DMS53 treated with DMSO at 0.1 percent for 48 hours (cell line): ENCODE measurements at regions not wholly inside any gene's neighbourhood (a gene's known extent, or its start where the extent isn't known, plus 50 kb on each side); places are given as distances from the start of the nearest gene placed in this dataset.

Experiments
- DNase-seq: peaks from one replicate; lab custom pipeline; 2025; ENCODE audit not compliant: unreplicated experiment; lab: John Stamatoyannopoulos, UW

DNA sequence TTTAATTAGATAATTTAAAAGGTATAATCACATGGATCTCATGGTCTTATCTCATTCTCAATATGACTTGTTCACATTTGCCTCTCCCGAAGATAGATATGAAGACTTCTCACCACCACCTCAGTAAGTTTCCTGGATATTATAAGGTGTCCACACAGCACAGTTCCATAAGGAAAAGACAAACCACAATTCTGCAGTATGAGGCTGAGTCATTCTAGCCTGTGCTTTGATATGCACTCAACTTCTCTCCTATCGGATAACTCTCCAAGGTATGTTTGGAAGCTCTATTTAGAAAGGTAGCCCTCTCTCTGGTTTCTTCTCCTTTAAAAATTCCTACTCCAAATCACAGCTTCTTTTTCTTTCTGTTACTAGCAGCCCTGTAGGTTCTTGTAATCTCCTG, 612.8 kb downstream of the ZPLD1 start:
- no peak for DNase-seq

DNA sequence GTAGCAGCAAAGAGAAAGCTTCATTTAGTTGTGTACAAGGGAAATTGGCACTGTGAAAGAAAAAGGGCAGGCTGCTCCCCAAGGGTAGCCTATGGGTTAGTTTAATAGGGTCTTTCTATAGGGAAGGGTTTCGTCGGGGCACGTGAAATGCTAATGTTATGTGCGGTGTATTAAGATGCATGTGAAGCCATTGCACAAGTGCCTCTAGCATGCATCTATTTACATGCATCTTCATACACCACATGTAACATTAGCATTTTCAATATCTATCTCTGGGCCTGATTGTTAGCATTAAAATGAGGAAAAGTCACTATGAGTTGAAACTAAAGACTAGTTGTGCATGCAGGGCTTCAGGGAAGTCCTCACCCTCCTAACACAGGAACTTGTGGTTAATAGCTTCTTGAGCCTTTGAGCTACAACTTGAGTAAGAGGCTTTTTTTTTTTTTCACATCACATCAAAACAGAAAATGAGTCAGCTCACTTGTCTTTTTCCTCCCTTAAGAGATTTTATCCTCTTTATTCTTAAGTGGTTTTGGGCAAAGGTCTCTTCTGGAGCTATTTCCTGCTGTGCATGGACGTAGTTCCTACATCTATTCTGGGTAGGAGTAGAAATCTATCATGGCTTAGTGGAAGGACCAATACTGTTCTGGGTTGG, 613.4 kb downstream of the ZPLD1 start:
- DNase-seq = peak; percentile 29

DNA sequence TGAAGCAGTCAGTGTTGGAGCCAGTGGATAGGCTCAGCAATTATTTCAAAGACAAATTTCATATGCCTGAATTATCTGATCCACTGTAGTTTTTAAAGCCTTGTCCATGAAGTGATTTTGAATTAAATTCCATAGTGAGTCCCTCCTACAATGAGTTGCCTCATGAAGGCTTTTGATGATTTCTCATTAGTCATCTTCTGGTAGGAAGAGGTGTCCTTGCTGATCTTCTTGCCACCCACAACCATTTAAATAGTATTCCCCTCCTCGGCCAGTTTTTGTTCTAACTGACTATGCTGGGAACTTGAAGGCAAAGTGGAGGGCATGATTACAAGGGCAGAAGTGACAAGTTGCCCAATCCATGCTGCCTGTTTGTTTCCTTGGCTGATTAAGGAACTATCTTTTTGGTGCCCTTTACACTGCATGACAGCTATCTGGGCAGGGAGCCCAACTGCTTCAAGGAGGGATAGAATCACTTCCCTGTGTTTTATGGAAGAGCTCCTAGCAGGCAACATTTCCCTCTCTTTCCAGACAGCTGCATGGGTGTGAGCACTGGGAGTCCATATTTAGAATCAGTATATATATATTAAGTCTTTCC, 617.5 kb downstream of the ZPLD1 start:
- no peak for DNase-seq

DNA sequence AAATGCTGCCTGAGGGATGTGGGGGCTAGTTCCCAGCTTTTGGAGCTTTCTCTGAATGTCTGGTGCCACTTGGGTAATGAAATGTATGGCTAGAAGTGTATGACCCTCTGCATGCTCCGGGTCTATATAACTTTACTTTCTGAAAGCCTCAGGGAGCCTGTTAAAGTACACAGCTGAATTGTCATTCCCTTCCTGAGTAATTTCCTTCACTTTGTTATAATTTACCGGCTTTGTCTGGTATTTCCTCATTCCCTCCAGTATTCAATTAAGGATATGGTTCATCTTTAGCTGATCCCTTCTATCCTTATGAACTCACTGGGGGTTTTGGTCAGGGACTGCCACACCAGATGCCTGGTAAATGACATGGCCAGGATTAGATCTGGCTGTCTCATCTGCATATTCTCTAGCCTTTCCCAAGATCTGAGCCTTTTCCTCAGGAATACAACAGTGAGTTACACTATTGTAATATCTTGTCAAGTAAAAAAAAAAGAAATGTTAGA, 620.3 kb downstream of the ZPLD1 start:
- DNase-seq = no peak

DNA sequence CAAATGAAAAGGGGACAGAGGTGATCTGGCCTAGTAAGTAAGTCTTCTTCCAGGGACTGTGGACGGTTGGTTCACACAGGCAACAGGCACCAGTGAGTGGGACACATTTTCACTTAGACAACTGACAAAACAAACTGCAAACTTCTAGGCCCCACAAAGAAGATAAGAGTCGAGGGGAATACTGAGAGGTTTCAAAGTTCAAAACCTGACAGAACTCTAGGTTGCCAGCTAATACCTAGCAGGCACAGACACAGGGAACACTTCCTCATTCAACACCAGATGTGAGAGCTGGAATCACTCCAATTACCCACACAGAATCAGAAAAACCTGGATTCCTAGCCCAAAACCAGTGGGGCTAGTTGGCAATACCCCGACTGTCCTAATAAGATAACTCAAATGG, 621.7 kb downstream of the ZPLD1 start:
- DNase-seq = no peak

DNA sequence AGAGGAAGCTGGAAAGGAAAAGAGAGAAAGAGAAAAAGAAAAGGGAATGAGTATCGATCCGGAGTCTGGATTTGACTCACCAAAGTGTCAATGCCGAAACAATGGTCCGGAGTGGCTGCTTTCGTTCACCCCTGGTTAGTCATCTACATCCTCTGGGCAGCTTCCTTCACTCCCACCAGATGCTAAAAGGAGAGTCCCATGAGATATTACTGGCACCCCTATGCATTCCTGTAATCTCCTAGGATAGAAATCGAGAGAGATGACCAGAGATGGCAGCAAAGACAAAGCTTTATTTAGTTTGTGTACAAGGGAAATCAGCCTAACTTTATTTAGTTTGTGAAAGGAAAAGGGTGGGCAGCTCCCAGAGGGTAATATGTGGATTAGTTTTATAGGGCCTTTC, 622.2 kb downstream of the ZPLD1 start:
- no peak for DNase-seq

DNA sequence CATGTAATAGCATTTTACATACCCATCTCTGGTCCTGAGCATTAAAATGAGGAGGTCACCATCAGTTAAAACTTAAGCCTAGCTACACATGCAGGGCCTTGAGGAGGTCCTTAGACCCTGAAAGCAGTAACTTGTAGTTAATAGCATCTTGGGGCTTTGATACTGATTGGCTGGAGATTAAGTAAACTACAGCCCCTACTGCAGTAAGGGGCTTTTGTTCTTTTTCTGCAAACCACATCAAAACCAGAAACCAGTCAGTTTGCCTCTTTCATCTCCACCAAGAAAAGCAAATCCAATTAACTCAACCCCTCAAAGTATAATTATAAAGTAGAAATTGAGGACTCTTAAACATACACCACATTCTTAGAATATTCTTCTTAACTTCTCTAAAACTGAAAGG, 622.7 kb downstream of the ZPLD1 start:
- DNase-seq = no peak

DNA sequence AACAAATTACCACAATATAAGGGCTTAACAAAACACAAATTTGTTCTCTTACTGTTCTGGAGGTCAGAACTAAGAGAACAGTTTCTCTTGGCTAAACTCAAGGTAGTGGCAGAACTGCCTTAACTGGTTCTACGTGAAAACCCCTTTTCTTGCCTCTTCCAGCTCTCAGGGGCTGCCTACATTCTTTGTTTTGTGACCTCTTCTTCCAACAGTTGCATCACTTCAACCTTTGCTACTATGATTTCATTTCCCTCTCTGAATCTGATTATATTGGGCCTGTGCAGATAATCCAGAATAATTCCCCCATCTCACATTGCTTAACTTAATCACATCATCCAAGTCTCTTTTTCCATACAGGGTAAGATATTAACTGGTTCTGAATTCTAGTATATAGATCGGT, 624.6 kb downstream of the ZPLD1 start:
- DNase-seq = no peak

DNA sequence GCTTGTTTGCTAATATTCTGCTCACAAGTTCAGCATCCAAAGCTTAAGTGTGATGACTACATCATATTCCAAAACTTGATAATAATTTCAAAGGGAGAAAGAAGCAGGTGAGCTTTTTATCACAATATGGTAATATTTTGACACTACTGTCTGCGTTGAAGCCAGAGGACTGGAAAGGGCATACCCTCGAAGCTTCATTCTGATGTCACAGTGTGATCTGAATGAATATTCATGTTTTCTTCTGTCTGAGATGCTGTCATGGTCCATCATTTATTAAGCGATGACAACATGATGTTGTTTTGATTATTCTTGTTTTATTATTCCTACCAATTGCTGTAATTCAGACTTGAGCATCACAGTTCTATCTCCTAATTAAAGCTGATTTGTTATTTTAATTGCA, 625.4 kb downstream of the ZPLD1 start:
- no peak for DNase-seq

DNA sequence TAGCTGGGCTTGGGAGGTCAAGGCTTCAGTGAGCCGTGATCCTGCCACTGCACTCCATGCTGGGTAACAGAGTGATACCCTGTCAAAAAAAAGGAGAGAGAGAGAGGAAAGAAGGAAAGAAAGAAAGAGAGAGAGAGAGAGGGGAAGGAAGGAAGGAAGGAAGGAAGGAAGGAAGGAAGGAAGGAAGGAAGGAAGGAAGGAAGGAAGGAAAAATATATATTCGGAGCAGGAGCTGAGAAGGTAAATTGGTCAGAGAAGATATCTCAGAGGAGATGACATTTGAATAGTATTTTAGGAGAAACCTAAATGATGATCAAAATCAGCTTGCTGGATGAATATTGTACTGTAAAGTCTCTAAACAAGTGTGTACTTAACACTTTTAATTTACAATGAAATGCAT, 633.1 kb downstream of the ZPLD1 start:
- DNase-seq = no peak

DNA sequence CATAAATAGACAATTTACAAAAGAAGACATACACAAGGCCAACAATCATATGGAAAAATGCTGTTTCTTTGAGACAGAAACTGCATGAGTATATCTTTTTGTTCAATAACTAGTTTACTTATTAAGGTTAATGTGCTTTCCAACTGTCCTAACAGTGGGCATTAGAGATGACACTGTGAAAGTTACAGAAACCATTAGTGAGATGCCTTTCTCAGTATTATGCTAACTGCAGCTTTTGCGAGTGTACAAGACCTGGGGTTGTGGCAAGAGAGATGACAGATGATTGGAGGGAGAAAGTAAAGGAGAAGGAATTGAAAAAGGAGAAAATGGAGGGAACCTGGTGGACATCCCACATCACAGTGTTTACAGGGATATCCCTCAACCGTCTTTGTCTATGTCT, 640.5 kb downstream of the ZPLD1 start:
- DNase-seq = no peak

DNA sequence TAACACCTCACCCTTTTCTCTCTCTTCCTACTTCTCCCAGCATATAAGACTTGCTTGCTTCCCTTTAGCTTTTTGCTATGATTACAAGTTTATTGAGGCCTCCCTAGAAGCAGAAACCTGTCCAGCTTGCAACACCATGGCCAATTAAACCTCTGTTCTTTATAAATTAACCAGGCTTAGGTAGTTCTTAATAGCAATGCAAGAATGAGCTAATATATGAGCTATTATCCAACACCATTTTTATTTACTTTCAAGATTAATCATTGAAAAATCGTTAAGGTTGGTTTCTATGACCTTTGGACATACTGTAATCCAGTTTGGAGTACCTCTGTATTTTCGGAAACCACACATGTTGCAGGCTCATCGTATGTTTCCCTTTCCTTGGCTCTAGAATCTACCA, 643.1 kb downstream of the ZPLD1 start:
- DNase-seq = no peak

DNA sequence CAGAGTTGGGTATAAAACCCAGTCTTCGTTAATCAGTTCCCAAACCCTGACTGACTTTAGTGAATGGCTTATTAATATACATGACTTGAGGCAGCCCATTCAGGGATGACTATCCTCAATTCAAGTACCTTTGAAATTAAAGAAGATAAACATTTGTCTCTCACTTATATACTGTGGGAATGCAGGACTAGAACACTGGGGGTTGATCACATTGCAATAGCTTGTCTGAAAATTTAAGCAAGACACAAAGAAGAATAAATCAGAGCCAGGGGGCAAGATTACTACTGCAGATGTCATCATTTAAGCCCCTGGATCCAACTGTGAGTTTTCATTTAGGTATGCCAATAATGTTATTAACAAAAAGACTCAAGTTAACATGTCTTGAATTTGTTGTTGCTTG, 647.7 kb downstream of the ZPLD1 start:
- DNase-seq = no peak

DNA sequence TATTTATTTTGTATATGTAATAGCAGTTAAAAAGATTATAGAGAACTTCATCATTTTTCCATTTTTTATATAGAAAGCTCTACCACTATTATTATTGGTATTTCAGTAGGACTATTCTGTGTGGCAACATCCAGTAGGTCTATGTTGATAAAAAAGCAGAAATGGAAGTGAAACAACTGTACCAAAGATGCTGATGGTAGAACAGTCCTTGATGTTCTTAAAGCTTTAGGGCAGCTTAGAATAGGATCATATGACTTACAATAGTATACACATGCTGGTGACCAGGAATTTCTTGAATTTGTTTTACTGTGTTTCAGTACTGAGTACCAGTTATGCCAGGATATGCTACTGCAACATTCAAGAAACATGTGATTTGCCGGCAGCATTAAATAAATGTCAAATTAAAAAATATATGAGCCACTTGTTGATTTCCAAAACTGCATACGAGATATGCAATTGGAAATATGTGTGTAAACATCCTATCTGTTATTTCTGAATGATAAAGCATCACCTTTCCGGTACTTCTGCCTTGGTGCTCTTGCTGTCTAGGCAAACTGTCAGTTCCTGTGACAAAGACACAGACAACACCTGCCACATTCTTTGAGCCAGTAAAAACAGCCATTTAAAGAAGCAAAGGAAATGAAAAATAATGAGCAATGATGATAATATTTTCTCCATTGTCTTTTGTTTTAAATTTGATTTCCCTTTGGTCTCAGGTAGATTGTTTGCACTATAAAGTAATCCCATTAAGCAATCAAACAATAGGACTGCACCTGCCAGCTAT, 649.2 kb downstream of the ZPLD1 start:
- no peak for DNase-seq

DNA sequence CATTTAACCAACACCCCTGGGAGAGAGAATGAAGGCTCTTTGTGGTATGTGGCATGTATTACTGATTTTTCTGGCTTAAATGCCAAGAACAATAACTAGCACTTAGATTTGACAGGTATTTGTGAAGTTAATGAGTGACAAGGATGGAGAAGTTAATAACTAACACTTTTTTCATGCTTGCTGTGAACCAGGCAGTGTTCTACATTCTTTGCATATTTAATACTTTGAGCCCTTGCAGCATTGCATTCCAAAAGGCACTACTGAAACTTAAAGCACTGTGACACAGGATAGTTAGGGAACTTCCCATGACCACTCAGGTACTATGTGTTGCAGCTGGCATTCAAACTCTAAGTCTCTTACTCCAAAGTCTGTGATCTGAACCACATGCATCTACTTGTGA, 650.6 kb downstream of the ZPLD1 start:
- DNase-seq = no peak

DNA sequence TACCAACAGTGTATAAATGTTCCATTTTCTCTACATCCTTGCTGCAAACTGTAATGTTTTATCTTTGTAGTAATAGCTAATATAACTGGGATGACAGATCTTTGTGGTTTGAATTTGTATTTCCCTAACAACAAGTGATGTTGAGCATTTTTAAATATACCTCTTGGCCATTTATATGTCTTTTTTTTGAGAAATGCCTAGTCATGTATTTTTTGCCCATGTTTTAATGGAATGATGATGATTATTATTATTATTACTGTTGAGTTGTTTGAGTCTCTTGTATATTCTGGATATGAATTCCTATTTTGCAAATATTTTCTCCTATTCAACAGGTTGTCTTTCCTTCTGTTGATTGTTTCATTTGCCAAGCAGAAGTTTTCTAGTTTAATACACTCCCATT, 654.9 kb downstream of the ZPLD1 start:
- DNase-seq = no peak

DNA sequence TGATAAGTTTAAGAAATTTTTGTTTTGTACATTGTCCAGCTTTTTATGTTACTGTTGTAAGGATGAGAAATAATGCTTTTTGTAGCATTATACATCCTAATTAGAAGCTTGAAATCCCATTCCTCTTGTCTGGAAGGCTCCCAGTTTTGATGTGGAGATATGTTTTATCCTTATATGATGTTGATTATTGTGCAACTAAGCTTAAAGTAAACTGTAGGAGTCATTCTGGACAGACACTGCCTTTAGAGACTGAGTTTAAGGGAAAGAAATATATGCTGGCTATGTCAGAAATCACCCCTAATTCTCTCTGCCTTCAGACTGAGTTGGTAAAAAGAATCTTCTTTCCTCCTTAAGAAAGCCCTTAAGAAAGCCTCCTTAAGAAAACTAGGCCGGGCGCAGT, 670.4 kb downstream of the ZPLD1 start:
- DNase-seq = no peak

DNA sequence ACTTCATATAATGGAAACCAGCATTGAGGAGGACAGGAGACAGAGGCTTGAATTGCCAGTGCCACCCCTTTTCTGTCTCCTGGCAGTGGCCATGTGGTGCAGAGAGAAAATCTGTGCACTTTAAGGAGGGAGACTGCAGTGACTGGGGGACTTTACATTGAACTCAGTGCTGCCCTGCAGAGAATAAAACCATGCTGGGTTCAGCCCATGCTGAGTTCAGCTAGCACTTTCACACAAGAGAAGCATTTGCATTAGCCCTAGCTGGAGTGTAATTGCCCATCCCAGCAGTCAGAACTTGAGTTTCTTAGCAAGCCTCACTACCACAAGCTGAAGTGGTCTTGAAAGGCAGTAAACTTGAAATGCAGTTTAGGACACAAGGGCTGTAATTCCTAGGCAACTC, 677.5 kb downstream of the ZPLD1 start:
- no peak for DNase-seq

DNA sequence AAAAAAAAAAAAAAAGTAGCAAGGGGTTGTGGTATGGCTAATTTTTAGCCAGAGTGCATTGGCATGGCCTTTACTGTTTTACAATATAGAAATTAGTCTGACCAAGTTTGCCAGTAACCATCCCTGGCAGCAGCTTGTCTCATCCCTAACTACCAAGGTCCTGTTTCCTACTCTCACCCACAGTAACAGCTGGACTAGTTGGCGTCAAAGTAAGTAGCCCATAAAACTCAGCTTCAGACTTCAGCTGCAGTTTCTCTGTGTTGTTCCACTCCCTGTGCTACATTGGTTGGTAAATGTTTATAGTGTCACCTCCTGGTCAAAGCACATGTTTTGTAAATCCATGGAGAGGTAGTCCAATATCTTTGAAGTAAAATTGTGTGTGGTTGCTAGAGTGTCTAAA, 691.3 kb downstream of the ZPLD1 start:
- DNase-seq = no peak

DNA sequence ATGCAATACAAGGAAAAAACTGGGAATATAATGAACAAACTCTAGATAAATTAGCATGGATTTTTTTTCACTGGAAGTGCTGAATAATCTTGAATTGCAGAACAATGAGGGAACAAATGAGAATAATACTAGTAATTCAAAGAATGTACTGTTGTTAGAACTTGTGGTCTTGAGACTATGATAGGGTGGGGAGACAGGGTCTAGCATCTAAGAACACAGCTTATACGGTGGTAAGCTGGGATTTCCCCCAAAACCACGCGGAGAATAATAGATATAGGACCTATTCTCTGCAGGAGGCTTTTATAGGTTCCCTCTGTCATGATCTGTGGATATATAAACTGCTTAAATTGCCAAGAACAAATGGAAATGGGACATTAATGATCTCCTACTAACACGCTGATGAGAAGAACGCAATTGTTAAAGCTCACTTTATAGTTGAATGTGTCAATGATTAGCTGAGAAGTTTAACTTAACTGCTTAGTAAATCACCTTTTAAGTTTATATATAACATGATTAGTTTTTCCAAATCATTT, 692.3 kb downstream of the ZPLD1 start:
- no peak for DNase-seq

DNA sequence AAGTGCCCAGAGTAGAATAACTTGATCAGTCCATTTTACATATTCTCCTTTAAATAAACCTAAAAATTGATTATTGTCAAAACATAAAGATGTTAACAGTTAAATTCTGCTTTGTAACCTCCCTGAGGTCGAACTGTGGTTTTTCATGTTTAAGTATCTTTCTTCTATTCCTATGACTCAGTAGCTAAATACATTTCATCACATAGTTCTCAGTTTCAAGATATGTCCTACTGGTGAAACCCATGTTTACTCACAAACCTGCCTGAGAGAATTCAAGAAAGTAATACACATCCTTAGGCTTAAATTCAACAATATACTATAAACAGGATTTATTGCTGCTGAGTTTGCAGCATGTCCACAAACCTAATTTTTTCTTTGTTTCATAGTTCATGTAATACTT, 692.9 kb downstream of the ZPLD1 start:
- no peak for DNase-seq
